ENCODE measurements at regions not wholly inside any gene's neighbourhood (a gene's known extent, or its start where the extent isn't known, plus 50 kb on each side); places are given as distances from the start of the nearest gene placed in this dataset.

GRCh38 chr2:78541088-78541450 lies 484.4 kb upstream of the REG3G start:
- Histone ChIP-seq H3K14ac (replicated peaks; ENCODE audit: low read depth, low read length) (no peak overlapping the region), H3K4me1 (ENCODE audit: control insufficient read depth, insufficient read depth, low read length) (no peaks in the 10 kb centered on the region), H3K4me3 (ENCODE audit: insufficient read depth, low read depth, low read length) (no peak overlapping the region), H2BK15ac (ENCODE audit: low read depth, low read length) (no peak overlapping the region), H4K5ac (ENCODE audit: low read depth, low read length) (no peak overlapping the region), H4K8ac (ENCODE audit: low read depth in 2 of 2, low read length in 2 of 2) (no peak overlapping the region), H3K79me1 (ENCODE audit: low read depth in 1 of 2, low read length in 2 of 2) (no peaks in the 10 kb centered on the region), H2AFZ (replicated peaks; ENCODE audit: low read length, poor library complexity) (no peak overlapping the region), H3K27me3 (ENCODE audit: control insufficient read depth, insufficient read depth, low read length) (no peaks in the 10 kb centered on the region), H3K9ac (ENCODE audit: low read depth, low read length) (no peak overlapping the region), H3K4me2 (ENCODE audit: low read depth, low read length) (no peak overlapping the region), H4K91ac (ENCODE audit: insufficient read depth, low read depth, low read length) (no peak overlapping the region), H2BK120ac (ENCODE audit: low read depth, low read length) (no peak overlapping the region), H3K9me1 (ENCODE audit: insufficient read depth, low read length) (no peaks in the 10 kb centered on the region), H4K20me1 (ENCODE audit: insufficient read depth, low read length) (no peaks in the 10 kb centered on the region), H3K36me3 (ENCODE audit: control insufficient read depth, insufficient read depth, low read length) (no peaks in the 10 kb centered on the region), H2BK5ac (ENCODE audit: low read depth, low read length, poor library complexity, severe bottlenecking) (no peak overlapping the region), H3K27ac (ENCODE audit: insufficient read depth, low read length) (no peak overlapping the region), H2AK9ac (replicated peaks; ENCODE audit: low read depth, low read length, poor library complexity) (no peak overlapping the region), H3K18ac (ENCODE audit: low read depth, low read length) (no peak overlapping the region), H3K9me3 (ENCODE audit: control insufficient read depth, insufficient read depth, low read length) (peaks cover 2% of the 10 kb centered on the region), H3K56ac (ENCODE audit: extremely low read depth, insufficient read depth, low read length) (no peak overlapping the region), H3K23ac (ENCODE audit: low read depth, low read length) (no peak overlapping the region), H3K4ac (ENCODE audit: low read depth, low read length) (no peak overlapping the region), H2BK20ac (ENCODE audit: low read depth, low read length) (no peak overlapping the region), H2AK5ac (ENCODE audit: low read depth, low read length) (no peak overlapping the region)
- TF ChIP-seq RAD21 (IDR thresholded peaks at IDR 0.05; ENCODE audit: low read length) = no peak
- no peak for TF ChIP-seq RCOR1 (IDR thresholded peaks at IDR 0.05; ENCODE audit: insufficient replicate concordance, low read length)
- TF ChIP-seq, protein P1, sequence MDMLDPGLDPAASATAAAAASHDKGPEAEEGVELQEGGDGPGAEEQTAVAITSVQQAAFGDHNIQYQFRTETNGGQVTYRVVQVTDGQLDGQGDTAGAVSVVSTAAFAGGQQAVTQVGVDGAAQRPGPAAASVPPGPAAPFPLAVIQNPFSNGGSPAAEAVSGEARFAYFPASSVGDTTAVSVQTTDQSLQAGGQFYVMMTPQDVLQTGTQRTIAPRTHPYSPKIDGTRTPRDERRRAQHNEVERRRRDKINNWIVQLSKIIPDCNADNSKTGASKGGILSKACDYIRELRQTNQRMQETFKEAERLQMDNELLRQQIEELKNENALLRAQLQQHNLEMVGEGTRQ (IDR thresholded peaks at IDR 0.05; ENCODE audit: low read depth, low read length) = no peak
- TF ChIP-seq BHLHE40 (IDR thresholded peaks at IDR 0.05; ENCODE audit: low read depth, low read length) = no peak
- TF ChIP-seq FOS (IDR thresholded peaks at IDR 0.05; ENCODE audit: low read depth, low read length) = no peak
- TF ChIP-seq CHD1 (IDR thresholded peaks at IDR 0.05; ENCODE audit: low read depth, low read length) = no peak
- no peak for TF ChIP-seq MAZ (IDR thresholded peaks at IDR 0.05; ENCODE audit: borderline replicate concordance, low read depth, low read length)
- no peak for TF ChIP-seq CEBPB (IDR thresholded peaks at IDR 0.05; ENCODE audit: low read depth, low read length)
- in situ Hi-C loops (cut with MboI; ENCODE audit: low sequenced_read_pairs) = no loop called here
- intact Hi-C loops (cut with micrococcal nuclease) = no loop called here
- CTCF ChIA-PET = no interaction called here
- no TSS peak for BruUV-seq (replicated peaks)
- dilution Hi-C loops (cut with HindIII; ENCODE audit: low sequenced_read_pairs, unreplicated experiment) = no loop called here
- POLR2A ChIA-PET (ENCODE audit: unreplicated experiment) = no interaction called here
- WGBS, 2 experiments (ENCODE audit: extremely low coverage in 2 of 2, insufficient read length in 1 of 2) = no CpG with 5 or more reads among the region's 6 CpGs
- no peak for ATAC-seq (ENCODE audit: low read depth)
- DNase-seq = no peak

Data from IMR-90 (cell line).